Activated CD4-positive, alpha-beta memory T cell treated with anti-CD3 and anti-CD28 coated beads, Interleukin-2, amount 10 ng/mL, durations not matched to agents 7 days and 5 days (primary cell): ENCODE measurements at regions not wholly inside any gene's neighbourhood (a gene's known extent, or its start where the extent isn't known, plus 50 kb on each side); places are given as distances from the start of the nearest gene placed in this dataset.
"Not testable (repeated sequence)": the region's sequence is repeated elsewhere in the genome, so short reads cannot be mapped to it uniquely, and the experiment has no call there.

Experiments
- CTCF ChIA-PET: fragments of 350-600 bp; sonication (Branson Sonifier 250); formaldehyde crosslinking; loops from one replicate; lab custom pipeline; 2021; ENCODE audit warnings: antibody characterized with exemption, inconsistent platforms; lab: Charles Lee
- POLR2A ChIA-PET: fragments of 350-600 bp; sonication (Branson Sonifier 250); formaldehyde crosslinking; loops from one replicate; lab custom pipeline; 2021; ENCODE audit warnings: antibody characterized with exemption; lab: Charles Lee
- DNase-seq: peaks from one replicate; pipeline ENCODE4 v3.0.0-alpha.2; 2020
- H3K27ac Mint-ChIP-seq: one replicate; pipeline ENCODE4 v1.8.0; 2021; ENCODE audit warnings: mild to moderate bottlenecking, mixed read lengths
- H3K27me3 Mint-ChIP-seq: one replicate; pipeline ENCODE4 v1.8.0; 2021; ENCODE audit warnings: mixed read lengths
- H3K36me3 Mint-ChIP-seq: one replicate; pipeline ENCODE4 v1.8.0; 2021; ENCODE audit warnings: low read depth, mixed read lengths
- H3K4me1 Mint-ChIP-seq: one replicate; pipeline ENCODE4 v1.8.0; 2021; ENCODE audit warnings: mixed read lengths
- H3K4me3 Mint-ChIP-seq: one replicate; pipeline ENCODE4 v1.8.0; 2021; ENCODE audit warnings: mild to moderate bottlenecking, mixed read lengths
- H3K9me3 Mint-ChIP-seq: one replicate; pipeline ENCODE4 v1.8.0; 2021; ENCODE audit warnings: mixed read lengths

DNA sequence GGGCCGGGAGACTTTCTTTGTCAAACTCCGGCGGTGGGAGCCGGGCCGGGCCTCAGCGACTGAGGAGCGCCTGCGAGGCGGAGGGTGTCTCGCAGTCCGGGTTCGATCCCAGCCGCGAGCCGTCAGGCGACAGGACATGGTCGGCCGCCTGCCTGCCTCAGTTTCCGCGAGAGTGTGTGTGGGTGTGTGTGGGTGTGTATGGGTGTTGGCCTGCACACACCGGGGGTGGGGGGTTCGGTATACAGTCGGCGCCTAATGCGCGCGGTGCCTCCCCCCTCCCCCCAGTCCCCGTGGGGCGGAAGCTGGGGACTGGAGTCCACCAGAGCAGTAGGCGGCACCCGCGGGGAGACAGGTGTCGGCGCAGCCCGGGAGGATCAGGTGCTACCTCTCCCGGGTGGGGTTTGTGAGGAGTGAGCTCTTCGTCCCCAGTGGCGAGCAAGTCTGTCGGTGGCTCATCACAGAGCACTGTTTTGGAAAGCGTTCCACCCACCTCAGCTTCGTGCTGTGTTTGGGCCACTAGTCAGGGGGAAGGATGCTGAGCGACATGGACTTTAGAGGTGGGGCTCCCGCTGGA, 246.3 kb downstream of the GOLGA6L6 start:
- Mint-ChIP-seq H3K27me3 (no peaks in the 10 kb centered on the region), H3K4me1 (no peaks in the 10 kb centered on the region), H3K36me3 (no peaks in the 10 kb centered on the region), H3K9me3 (peaks cover 7% of the 10 kb centered on the region), H3K4me3 (no peak overlapping the region), H3K27ac (no peak overlapping the region)
- no peak for DNase-seq
- POLR2A ChIA-PET = no interaction called here
- CTCF ChIA-PET = interaction anchor here (0.6 kb wide), 1 partner anchor 85 kb away, joined by 3 read pairs; no protein-coding TSS in a partner anchor

DNA sequence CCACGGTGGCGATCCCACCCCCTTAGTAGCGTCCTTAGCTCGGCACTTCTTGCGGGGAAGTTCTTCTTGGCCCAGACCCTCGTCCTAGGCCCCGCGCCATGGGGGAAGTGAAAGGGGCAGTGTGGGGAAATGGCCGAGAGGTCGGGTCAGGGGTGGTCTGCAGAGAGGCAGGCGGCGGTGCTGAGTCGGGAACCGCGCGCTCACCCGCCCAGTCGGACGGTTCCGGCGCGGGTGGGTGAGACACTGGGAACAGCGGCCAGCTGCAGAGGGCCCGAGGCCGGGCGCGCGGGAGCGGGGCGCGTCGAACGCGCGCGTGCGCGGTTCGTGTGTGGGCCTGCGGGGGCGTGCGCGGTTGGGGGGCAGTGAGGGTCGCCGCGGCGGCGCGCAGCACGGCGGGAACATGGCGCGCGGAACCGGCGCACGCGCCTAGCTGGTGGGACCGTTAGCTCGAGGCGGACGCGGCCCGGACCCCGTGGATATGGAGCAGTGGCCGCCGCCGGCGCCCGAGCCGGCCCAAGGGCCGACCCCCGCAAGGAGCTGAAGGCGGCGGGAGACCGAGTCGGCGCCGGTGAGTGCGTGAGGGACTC, 246.9 kb downstream of the GOLGA6L6 start:
- Mint-ChIP-seq H3K27me3 (no peaks in the 10 kb centered on the region), H3K36me3 (no peaks in the 10 kb centered on the region), H3K4me3 (no peak overlapping the region), H3K4me1 (no peaks in the 10 kb centered on the region), H3K27ac (no peak overlapping the region), H3K9me3 (peaks cover 7% of the 10 kb centered on the region)
- POLR2A ChIA-PET = no interaction called here
- no peak for DNase-seq
- CTCF ChIA-PET = interaction anchor here (0.6 kb wide), 1 partner anchor 86 kb away, joined by 3 read pairs; no protein-coding TSS in a partner anchor

DNA sequence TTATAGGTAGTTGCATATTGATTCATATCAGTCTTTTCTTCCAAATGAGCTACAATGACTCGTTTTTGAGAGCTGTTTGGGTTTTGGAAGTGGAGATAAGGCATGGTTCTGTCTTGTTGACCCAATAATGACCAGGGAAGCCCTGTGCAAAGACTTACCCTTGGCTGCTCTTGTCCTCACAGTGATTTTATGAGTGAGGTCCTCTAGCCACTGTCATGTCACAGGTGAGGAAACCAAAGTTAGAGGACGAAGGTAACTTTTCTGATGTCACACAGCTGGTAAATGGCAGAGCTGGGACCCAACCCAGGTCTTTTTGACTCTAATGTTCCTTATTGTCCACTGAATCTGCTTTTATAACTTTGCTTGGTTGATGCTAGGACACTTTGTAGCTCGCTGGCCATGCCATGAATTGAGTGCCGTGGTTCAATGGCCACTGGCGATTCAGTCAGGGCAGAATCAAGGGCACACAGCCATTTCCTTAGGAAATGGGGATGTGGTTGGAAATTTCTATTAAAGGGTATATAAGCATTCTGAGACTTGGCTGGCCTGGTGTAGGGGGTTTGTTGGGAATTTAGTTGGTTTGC, 249.1 kb downstream of the GOLGA6L6 start:
- H3K27ac Mint-ChIP-seq, CTCF ChIA-PET, DNase-seq, POLR2A ChIA-PET, H3K4me3 Mint-ChIP-seq, H3K4me1 Mint-ChIP-seq, H3K36me3 Mint-ChIP-seq, H3K27me3 Mint-ChIP-seq, H3K9me3 Mint-ChIP-seq: not testable (repeated sequence)

DNA sequence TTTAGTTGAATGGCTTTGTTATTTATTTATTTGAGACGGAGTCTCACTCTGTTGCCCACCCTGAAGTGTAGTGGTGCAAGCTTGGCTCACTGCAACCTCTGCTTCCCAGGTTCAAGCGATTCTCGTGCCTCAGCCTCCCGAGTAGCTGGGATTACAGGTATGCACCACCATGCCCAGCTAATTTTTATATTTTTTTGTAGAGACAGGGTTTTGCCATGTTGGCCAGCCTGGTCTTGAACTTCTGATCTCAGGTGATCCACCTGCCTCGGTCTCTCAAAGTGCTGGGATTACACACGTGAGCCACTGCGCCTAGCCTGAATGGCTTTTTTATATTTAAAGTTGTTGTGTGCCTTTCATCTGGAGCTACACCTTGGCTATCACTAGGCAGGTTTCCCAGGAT, 250.0 kb downstream of the GOLGA6L6 start:
- H3K4me3 Mint-ChIP-seq, CTCF ChIA-PET, H3K9me3 Mint-ChIP-seq, H3K27ac Mint-ChIP-seq, POLR2A ChIA-PET, H3K4me1 Mint-ChIP-seq, H3K36me3 Mint-ChIP-seq, H3K27me3 Mint-ChIP-seq, DNase-seq: not testable (repeated sequence)

DNA sequence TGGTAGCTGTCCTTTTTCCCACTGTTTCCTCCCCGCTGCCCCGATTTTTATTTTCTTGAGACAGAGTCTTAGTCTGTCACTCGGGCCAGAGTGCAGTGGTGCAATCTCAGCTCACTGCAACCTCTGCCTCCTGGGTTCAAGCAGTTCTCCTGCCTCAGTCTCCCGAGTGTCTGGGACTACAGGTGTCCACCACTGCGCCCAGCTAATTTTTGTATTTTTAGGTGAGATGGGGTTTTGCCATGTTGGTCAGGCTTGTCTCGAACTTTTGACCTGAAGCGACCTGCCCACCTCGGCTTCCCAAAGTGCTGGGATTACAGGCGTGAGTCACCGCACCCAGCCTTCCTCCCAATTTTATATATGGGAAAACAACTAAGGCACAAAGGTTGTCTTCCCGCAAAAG, 251.0 kb downstream of the GOLGA6L6 start:
- H3K4me1 Mint-ChIP-seq = not testable (repeated sequence)

GRCh38 chr15:20289538-20290103, 252.0 kb downstream of the GOLGA6L6 start:
- POLR2A ChIA-PET, DNase-seq: not testable (repeated sequence)

More for the DNA sequence above, 251.0 kb downstream of the GOLGA6L6 start:
- H3K27ac Mint-ChIP-seq, DNase-seq, H3K9me3 Mint-ChIP-seq, CTCF ChIA-PET, POLR2A ChIA-PET, H3K36me3 Mint-ChIP-seq, H3K27me3 Mint-ChIP-seq, H3K4me3 Mint-ChIP-seq: not testable (repeated sequence)

DNA sequence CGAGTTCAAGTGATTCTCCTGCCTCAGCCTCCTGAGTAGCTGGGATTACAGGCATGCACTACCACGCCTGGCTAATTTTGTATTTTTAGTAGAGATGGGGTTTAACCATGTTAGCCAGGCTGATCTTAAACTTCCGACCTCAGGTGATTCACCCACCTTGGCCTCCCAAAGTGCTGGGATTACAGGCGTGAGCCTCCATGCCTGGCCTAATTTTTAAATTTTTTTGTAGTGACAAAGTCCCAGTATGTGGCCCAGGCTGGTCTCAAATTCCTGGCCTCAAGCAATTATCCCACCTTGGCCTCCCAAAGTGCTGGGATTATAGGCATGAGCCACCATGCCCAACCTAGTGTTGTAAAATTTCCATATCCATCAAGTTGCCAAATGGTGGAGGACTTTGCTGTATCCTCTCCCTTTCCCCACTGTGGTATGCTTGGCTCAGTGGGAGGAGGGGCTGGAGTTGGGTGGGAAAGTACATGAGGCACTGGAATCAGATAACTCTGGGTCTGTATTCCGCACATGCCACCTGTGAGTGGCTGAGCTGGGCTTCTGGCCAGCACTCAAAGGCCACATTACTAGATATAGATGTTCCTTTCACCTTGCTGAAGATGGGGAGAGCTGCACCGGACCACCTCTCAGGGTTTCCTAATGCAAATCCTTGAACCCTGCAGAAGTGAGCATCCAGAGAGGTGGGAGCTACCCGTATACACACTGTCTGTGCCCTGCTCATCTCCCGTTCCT, 252.6 kb downstream of the GOLGA6L6 start:
- H3K27me3 Mint-ChIP-seq, H3K4me3 Mint-ChIP-seq, CTCF ChIA-PET, DNase-seq, H3K9me3 Mint-ChIP-seq, H3K27ac Mint-ChIP-seq, POLR2A ChIA-PET, H3K36me3 Mint-ChIP-seq, H3K4me1 Mint-ChIP-seq: not testable (repeated sequence)

More at GRCh38 chr15:20289538-20290103, 252.0 kb downstream of the GOLGA6L6 start:
- H3K27ac Mint-ChIP-seq, H3K4me3 Mint-ChIP-seq, H3K36me3 Mint-ChIP-seq, H3K9me3 Mint-ChIP-seq, H3K4me1 Mint-ChIP-seq, H3K27me3 Mint-ChIP-seq, CTCF ChIA-PET: not testable (repeated sequence)

DNA sequence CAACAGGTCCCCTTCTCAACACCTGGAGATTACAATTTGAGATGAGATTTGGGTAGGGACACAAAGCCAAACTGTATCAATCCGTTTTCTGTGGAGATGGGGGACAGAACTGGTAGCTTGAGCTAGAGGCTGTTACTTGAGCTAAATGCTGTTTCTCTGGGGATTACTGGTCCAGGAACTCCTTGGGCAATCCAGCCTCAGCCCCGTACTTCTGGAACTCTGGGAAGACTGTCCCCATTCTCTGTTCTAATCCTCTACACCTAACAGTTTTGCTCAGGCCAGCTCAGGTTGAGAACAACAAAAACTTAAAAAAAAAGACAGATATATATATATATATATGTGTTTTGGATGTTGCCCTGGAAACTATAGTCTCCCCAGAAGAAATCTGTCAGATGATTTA, 255.0 kb downstream of the GOLGA6L6 start:
- H3K9me3 Mint-ChIP-seq, H3K4me1 Mint-ChIP-seq, H3K27me3 Mint-ChIP-seq, DNase-seq, POLR2A ChIA-PET, H3K27ac Mint-ChIP-seq, CTCF ChIA-PET, H3K36me3 Mint-ChIP-seq, H3K4me3 Mint-ChIP-seq: not testable (repeated sequence)

- H3K27me3 Mint-ChIP-seq, POLR2A ChIA-PET, CTCF ChIA-PET, DNase-seq, H3K36me3 Mint-ChIP-seq, H3K9me3 Mint-ChIP-seq, H3K4me1 Mint-ChIP-seq, H3K27ac Mint-ChIP-seq, H3K4me3 Mint-ChIP-seq: not testable (repeated sequence)
These were observed 255.8 kb downstream of the GOLGA6L6 start for GRCh38 chr15:20285696-20286300.

GRCh38 chr15:20284891-20285535, 256.6 kb downstream of the GOLGA6L6 start:
- POLR2A ChIA-PET, H3K4me3 Mint-ChIP-seq, H3K9me3 Mint-ChIP-seq, DNase-seq, H3K27me3 Mint-ChIP-seq, H3K4me1 Mint-ChIP-seq, H3K27ac Mint-ChIP-seq, CTCF ChIA-PET, H3K36me3 Mint-ChIP-seq: not testable (repeated sequence)

DNA sequence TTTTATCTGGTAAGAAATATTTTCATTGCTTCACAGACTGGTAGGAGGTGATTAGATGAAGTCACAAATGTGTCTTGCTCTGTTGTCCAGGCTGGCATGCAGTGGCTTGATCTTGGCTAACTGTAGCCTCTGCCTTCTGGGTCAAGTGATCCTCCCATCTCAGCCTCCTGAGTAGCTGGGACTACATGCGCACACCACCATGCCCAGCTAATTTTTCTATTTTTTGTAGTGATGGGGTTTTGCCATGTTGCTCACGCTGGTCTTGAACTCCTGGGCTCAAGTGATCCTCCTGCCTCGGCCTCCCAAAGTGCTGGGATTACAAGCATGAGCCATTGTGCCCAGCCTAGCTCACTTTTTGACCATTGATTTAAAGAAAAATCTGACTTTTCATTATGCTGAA, 257.9 kb downstream of the GOLGA6L6 start:
- H3K9me3 Mint-ChIP-seq, DNase-seq, POLR2A ChIA-PET, H3K27ac Mint-ChIP-seq, H3K4me3 Mint-ChIP-seq, CTCF ChIA-PET, H3K4me1 Mint-ChIP-seq, H3K27me3 Mint-ChIP-seq, H3K36me3 Mint-ChIP-seq: not testable (repeated sequence)

GRCh38 chr15:20282491-20282943, 259.1 kb downstream of the GOLGA6L6 start:
- H3K27me3 Mint-ChIP-seq, H3K4me1 Mint-ChIP-seq, POLR2A ChIA-PET: not testable (repeated sequence)

More at GRCh38 chr15:20282491-20282943, 259.1 kb downstream of the GOLGA6L6 start:
- H3K36me3 Mint-ChIP-seq, H3K9me3 Mint-ChIP-seq, H3K27ac Mint-ChIP-seq, DNase-seq, H3K4me3 Mint-ChIP-seq, CTCF ChIA-PET: not testable (repeated sequence)
